ENCODE measurements at regions not wholly inside any gene's neighbourhood (a gene's known extent, or its start where the extent isn't known, plus 50 kb on each side); places are given as distances from the start of the nearest gene placed in this dataset.

DNA sequence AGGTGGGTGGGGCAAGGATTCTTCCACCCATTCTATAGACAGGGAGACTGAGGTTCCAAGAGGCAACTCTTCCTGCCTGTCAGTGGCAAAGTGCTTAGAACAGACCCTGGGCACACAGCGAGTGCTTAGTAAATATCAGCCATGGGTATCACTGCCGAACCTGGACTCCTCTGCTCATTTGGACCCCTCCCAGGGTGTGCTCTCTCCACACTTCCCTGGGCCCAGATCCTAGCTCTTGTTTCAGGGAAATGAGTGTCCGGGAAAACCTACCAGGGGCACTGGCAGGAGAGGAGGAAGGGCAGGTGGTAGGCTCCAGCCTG, 136.3 kb downstream of the CYP26B1 start:
- TF ChIP-seq, protein P1, sequence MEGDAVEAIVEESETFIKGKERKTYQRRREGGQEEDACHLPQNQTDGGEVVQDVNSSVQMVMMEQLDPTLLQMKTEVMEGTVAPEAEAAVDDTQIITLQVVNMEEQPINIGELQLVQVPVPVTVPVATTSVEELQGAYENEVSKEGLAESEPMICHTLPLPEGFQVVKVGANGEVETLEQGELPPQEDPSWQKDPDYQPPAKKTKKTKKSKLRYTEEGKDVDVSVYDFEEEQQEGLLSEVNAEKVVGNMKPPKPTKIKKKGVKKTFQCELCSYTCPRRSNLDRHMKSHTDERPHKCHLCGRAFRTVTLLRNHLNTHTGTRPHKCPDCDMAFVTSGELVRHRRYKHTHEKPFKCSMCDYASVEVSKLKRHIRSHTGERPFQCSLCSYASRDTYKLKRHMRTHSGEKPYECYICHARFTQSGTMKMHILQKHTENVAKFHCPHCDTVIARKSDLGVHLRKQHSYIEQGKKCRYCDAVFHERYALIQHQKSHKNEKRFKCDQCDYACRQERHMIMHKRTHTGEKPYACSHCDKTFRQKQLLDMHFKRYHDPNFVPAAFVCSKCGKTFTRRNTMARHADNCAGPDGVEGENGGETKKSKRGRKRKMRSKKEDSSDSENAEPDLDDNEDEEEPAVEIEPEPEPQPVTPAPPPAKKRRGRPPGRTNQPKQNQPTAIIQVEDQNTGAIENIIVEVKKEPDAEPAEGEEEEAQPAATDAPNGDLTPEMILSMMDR (IDR thresholded peaks at IDR 0.05), result no peak
- no peaks in the 10 kb centered on the region for H3K4me1 ChIP-seq
- ATAC-seq (no peak), DNase-seq (no peak), FAIRE-seq (no peak)
- no peak overlapping the region for H3K27ac ChIP-seq
- no peaks in the 10 kb centered on the region for H3K36me3 ChIP-seq
- H3K27me3 ChIP-seq, result no peaks in the 10 kb centered on the region
- H3K9me3 ChIP-seq, result no peaks in the 10 kb centered on the region
- H3K4me3 ChIP-seq, result no peak overlapping the region
- WGBS, 2 donors, result 61 to 76% methylated on average over 3 of the region's 3 CpGs
- intact Hi-C loops (cut with DNase I), result no loop called here

GRCh38 chr2:72010647-72011369, 136.9 kb downstream of the CYP26B1 start:
- WGBS, 2 donors, result 54 to 56% methylated on average over 12 to 13 of the region's 13 CpGs
- ATAC-seq (no peak), DNase-seq (no peak), FAIRE-seq (no peak)
- H3K4me3 ChIP-seq, result no peak overlapping the region
- no peaks in the 10 kb centered on the region for H3K27me3 ChIP-seq
- no peaks in the 10 kb centered on the region for H3K9me3 ChIP-seq
- no peak overlapping the region for H3K27ac ChIP-seq
- H3K4me1 ChIP-seq, result no peaks in the 10 kb centered on the region
- TF ChIP-seq, protein P1 (IDR thresholded peaks at IDR 0.05), result no peak
- intact Hi-C loops (cut with DNase I), result no loop called here
- no peaks in the 10 kb centered on the region for H3K36me3 ChIP-seq

DNA sequence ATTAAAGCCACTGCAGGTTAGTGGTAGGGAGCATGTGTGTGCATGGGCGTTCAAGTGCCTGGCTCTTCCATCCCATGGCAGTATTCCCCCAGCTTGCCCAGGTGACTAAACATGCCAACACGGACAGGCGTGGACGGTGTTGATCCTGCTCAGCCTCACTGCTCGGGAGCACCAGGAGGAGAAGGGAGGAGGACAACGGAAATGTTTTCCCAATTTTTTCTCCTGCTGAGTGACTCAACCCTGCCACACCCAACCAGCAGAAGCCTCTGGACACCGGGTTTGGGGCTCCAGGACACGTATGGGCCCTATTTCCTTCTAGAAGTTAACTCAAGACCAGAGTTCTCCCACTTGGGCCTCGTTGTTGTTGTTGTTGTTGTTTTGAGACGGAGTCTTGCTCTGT, 139.1 kb downstream of the CYP26B1 start:
- Histone ChIP-seq H3K27ac (no peak overlapping the region), H3K4me3 (no peak overlapping the region), H3K27me3 (no peaks in the 10 kb centered on the region), H3K36me3 (no peaks in the 10 kb centered on the region), H3K4me1 (no peaks in the 10 kb centered on the region), H3K9me3 (no peaks in the 10 kb centered on the region)
- no peak for FAIRE-seq
- TF ChIP-seq, protein P1 (IDR thresholded peaks at IDR 0.05), result no peak
- intact Hi-C loops (cut with DNase I), result no loop called here
- ATAC-seq, result no peak
- 80 to 88% methylated on average over 10 of the region's 10 CpGs for WGBS, 2 donors
- DNase-seq, result no peak

DNA sequence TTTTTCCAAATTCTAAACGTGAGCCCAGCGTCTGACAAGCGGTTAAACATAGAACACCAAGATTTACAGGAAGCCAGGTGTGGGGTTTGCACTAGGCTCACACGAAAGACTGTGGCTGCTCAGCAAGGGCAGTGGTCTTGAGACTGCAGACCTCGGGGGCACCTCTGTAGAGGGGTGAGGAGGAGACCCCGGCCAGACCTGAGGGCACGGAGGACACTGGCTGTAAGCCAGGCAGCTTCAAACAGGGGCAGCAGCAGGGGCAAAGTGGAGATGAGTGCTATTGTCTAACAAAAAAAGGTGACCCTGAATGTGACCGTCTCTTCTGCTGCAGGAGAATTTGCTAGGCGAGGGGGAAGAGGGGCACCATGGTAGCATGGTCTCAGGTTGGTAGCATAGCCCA, 140.3 kb downstream of the CYP26B1 start:
- FAIRE-seq (no peak), ATAC-seq (no peak), DNase-seq (no peak)
- Histone ChIP-seq H3K4me1 (no peaks in the 10 kb centered on the region), H3K27me3 (no peaks in the 10 kb centered on the region), H3K27ac (no peak overlapping the region), H3K4me3 (no peak overlapping the region), H3K9me3 (no peaks in the 10 kb centered on the region), H3K36me3 (no peaks in the 10 kb centered on the region)
- TF ChIP-seq, protein P1 (IDR thresholded peaks at IDR 0.05), result no peak
- 47 to 57% methylated on average over 9 of the region's 9 CpGs for WGBS, 2 donors
- intact Hi-C loops (cut with DNase I), result no loop called here

DNA sequence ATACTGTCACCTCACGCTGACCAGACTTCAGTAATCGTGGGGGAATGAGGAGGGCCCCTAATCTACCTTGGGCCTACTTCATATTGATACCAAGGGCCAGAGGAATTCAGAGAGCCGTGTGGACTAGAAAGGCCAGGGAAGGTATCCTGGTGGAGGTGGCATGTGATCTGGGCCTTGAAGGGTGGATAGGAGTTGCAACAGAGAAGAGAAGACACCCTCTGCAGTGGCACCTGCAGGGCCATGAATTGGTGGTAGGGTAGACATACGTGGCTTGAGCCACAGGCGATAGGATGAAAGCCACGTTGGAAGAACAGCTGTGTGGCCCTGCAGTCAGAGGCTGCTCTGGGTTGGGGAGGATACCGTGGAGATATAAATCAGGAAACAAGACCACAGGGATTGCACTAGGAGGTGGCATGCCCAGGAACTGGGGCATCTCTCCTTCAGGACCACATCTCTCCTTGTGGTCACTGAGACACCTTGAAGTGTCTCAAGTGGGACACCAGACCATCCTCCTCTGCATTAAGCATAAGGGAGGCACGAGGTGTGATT, 141.4 kb downstream of the CYP26B1 start:
- TF ChIP-seq, protein P1 (IDR thresholded peaks at IDR 0.05), result no peak
- Histone ChIP-seq H3K36me3 (no peaks in the 10 kb centered on the region), H3K27me3 (no peaks in the 10 kb centered on the region), H3K4me1 (no peaks in the 10 kb centered on the region), H3K9me3 (no peaks in the 10 kb centered on the region), H3K27ac (no peak overlapping the region), H3K4me3 (no peak overlapping the region)
- 79 to 90% methylated on average over 8 of the region's 8 CpGs for WGBS, 2 donors
- no peak for DNase-seq
- FAIRE-seq, result no peak
- no peak for ATAC-seq
- intact Hi-C loops (cut with DNase I), result no loop called here
